H9 (cell line): ENCODE measurements at regions not wholly inside any gene's neighbourhood (a gene's known extent, or its start where the extent isn't known, plus 50 kb on each side); places are given as distances from the start of the nearest gene placed in this dataset.

ENCODE experiments used
- DNase-seq: peaks from one replicate; pipeline ENCODE4 v3.0.0-alpha.2; 2017
- H2AFZ ChIP-seq: one replicate; pipeline ENCODE4 v1.6.1; 2013; ENCODE audit warnings: mild to moderate bottlenecking, low read length, control low read depth, moderate library complexity
- H2AK5ac ChIP-seq: 2 replicates; pipeline ENCODE4 v1.6.1; 2013; ENCODE audit warnings: low read length, control low read depth, mixed read lengths; ENCODE audit not compliant: insufficient read length
- H2BK120ac ChIP-seq: one replicate; pipeline ENCODE4 v1.6.1; 2013; ENCODE audit warnings: low read depth, mild to moderate bottlenecking, low read length, control low read depth, inconsistent platforms; ENCODE audit not compliant: poor library complexity, severe bottlenecking
- H2BK12ac ChIP-seq: 2 replicates; pipeline ENCODE4 v1.6.1; 2013; ENCODE audit warnings: low read length, control low read depth, mixed read lengths, low read depth; ENCODE audit not compliant: insufficient read length
- H2BK15ac ChIP-seq: 2 replicates; pipeline ENCODE4 v1.6.1; 2013; ENCODE audit warnings: low read depth, low read length, control low read depth
- H2BK20ac ChIP-seq: one replicate; pipeline ENCODE4 v1.6.1; 2013; ENCODE audit warnings: low read depth, mild to moderate bottlenecking, low read length, control low read depth, inconsistent platforms; ENCODE audit not compliant: poor library complexity, severe bottlenecking
- H2BK5ac ChIP-seq: 2 replicates; pipeline ENCODE4 v1.6.1; 2013; ENCODE audit warnings: low read length, control low read depth, mixed read lengths; ENCODE audit not compliant: insufficient read length
- H3K14ac ChIP-seq: 2 replicates; pipeline ENCODE4 v1.6.1; 2013; ENCODE audit warnings: low read length, control low read depth; ENCODE audit not compliant: insufficient read depth
- H3K18ac ChIP-seq: 2 replicates; pipeline ENCODE4 v1.6.1; 2013; ENCODE audit warnings: low read depth, mild to moderate bottlenecking, mixed read lengths, low read length, control low read depth; ENCODE audit not compliant: insufficient read length
- H3K23ac ChIP-seq: 2 replicates; pipeline ENCODE4 v1.6.1; 2013; ENCODE audit warnings: low read length, control low read depth, mixed read lengths, low read depth; ENCODE audit not compliant: insufficient read length
- H3K23me2 ChIP-seq: 2 replicates; pipeline ENCODE4 v1.6.1; 2013; ENCODE audit warnings: low read depth, mild to moderate bottlenecking, mixed read lengths, low read length, control low read depth; ENCODE audit not compliant: insufficient read length, poor library complexity, severe bottlenecking
- H3K27ac ChIP-seq: 2 replicates; pipeline ENCODE4 v1.5.1; 2013; ENCODE audit warnings: low read length, control low read depth, mixed read lengths, low read depth; ENCODE audit not compliant: insufficient read length
- H3K27me3 ChIP-seq: 2 replicates; pipeline ENCODE4 v1.6.1; 2013; ENCODE audit warnings: low read length, control low read depth, inconsistent platforms; ENCODE audit not compliant: insufficient read depth
- H3K4ac ChIP-seq: 2 replicates; pipeline ENCODE4 v1.6.1; 2013; ENCODE audit warnings: low read depth, mild to moderate bottlenecking, control low read depth, inconsistent platforms, low read length, moderate library complexity
- H3K4me1 ChIP-seq: 2 replicates; pipeline ENCODE4 v1.6.1; 2013; ENCODE audit warnings: low read length, control low read depth, inconsistent platforms; ENCODE audit not compliant: insufficient read depth
- H3K4me2 ChIP-seq: 2 replicates; pipeline ENCODE4 v1.6.1; 2013; ENCODE audit warnings: low read length, control low read depth, mixed read lengths; ENCODE audit not compliant: insufficient read length, insufficient read depth
- H3K56ac ChIP-seq: 2 replicates; pipeline ENCODE4 v1.6.1; 2013; ENCODE audit warnings: low read depth, mild to moderate bottlenecking, mixed read lengths, low read length, control low read depth; ENCODE audit not compliant: insufficient read length
- H3K79me1 ChIP-seq: 2 replicates; pipeline ENCODE4 v1.6.1; 2013; ENCODE audit warnings: low read depth, mild to moderate bottlenecking, moderate library complexity, low read length, control low read depth, inconsistent platforms; ENCODE audit not compliant: insufficient read depth, poor library complexity, severe bottlenecking
- H3K79me2 ChIP-seq: 2 replicates; pipeline ENCODE4 v1.6.1; 2013; ENCODE audit warnings: low read length, control low read depth, inconsistent platforms; ENCODE audit not compliant: insufficient read depth
- H3K9ac ChIP-seq: 2 replicates; pipeline ENCODE4 v1.6.1; 2013; ENCODE audit warnings: low read length, control low read depth, mixed read lengths; ENCODE audit not compliant: insufficient read length; ENCODE audit errors: extremely low read depth
- H3K9me3 ChIP-seq: one replicate; pipeline ENCODE4 v1.6.1; 2013; ENCODE audit warnings: low read depth, low read length, inconsistent platforms; ENCODE audit not compliant: control insufficient read depth
- H3T11ph ChIP-seq: one replicate; pipeline ENCODE4 v1.6.1; 2013; ENCODE audit warnings: mild to moderate bottlenecking, low read length, control low read depth, inconsistent platforms
- H4K20me1 ChIP-seq: one replicate; pipeline ENCODE4 v1.6.1; 2013; ENCODE audit not compliant: control insufficient read depth, insufficient read length, insufficient read depth
- H4K5ac ChIP-seq: 2 replicates; pipeline ENCODE4 v1.6.1; 2013; ENCODE audit warnings: low read depth, mild to moderate bottlenecking, mixed read lengths, low read length, control low read depth; ENCODE audit not compliant: insufficient read length
- H4K8ac ChIP-seq: replicated peaks from 2 replicates; pipeline ENCODE4 v1.6.1; 2013; ENCODE audit warnings: low read length, control low read depth, mixed read lengths, low read depth; ENCODE audit not compliant: insufficient read length
- H4K91ac ChIP-seq: 2 replicates; pipeline ENCODE4 v1.6.1; 2013; ENCODE audit warnings: low read depth, mild to moderate bottlenecking, moderate library complexity, mixed read lengths, low read length, control low read depth; ENCODE audit not compliant: insufficient read length
- H3K27ac Mint-ChIP-seq, 3 experiments: 2 replicates in 2 of 3; 3 replicates in 1 of 3; pipeline ENCODE4 v1.8.0; 2020 to 2021; ENCODE audit warnings: mixed read lengths in 3 of 3, mild to moderate bottlenecking in 1 of 3, moderate library complexity in 1 of 3
- H3K27me3 Mint-ChIP-seq: 2 replicates; pipeline ENCODE4 v1.8.0; 2021; ENCODE audit warnings: low read depth, mild to moderate bottlenecking, moderate library complexity, mixed read lengths
- H3K36me3 Mint-ChIP-seq, 3 experiments: 2 replicates in 2 of 3; 3 replicates in 1 of 3; pipeline ENCODE4 v1.8.0; 2020 to 2021; ENCODE audit warnings: low read depth in 3 of 3, mixed read lengths in 3 of 3; ENCODE audit not compliant: insufficient read depth in 1 of 3
- H3K4me1 Mint-ChIP-seq, 2 experiments: 2 replicates each; pipeline ENCODE4 v1.8.0; 2020; ENCODE audit warnings: mixed read lengths in 2 of 2
- H3K4me3 Mint-ChIP-seq, 2 experiments: 2 replicates in 1 of 2; 3 replicates in 1 of 2; pipeline ENCODE4 v1.8.0; 2020 to 2021; ENCODE audit warnings: mild to moderate bottlenecking in 2 of 2, mixed read lengths in 2 of 2, moderate library complexity in 1 of 2
- H3K9me3 Mint-ChIP-seq, 2 experiments: 2 replicates in 1 of 2; 3 replicates in 1 of 2; pipeline ENCODE4 v1.8.0; 2020; ENCODE audit warnings: mild to moderate bottlenecking in 2 of 2, mixed read lengths in 2 of 2, moderate library complexity in 1 of 2
- CTCF ChIP-seq: fragments of 200-600 bp; sonication (generic); conservative IDR thresholded peaks from 3 replicates; pipeline ENCODE4 v1.8.0; 2021; ENCODE audit warnings: antibody characterized with exemption, mild to moderate bottlenecking
- WGBS: extraction: QIAGEN DNeasy Blood & Tissue Kit; methylation state at CpG from one replicate; pipeline ENCODE4 v1.1.7; 2013; ENCODE audit warnings: missing lambda C conversion rate, low lambda C conversion rate, mixed read lengths; ENCODE audit not compliant: insufficient read length; ENCODE audit errors: extremely low coverage; 5-methylcytosine and 5-hydroxymethylcytosine counted together

GRCh38 chr1:59128784-59129227 is 168.1 kb upstream of the FGGY start:
- H4K20me1 ChIP-seq, result no peaks in the 10 kb centered on the region
- H3K79me1 ChIP-seq, result no peaks in the 10 kb centered on the region
- peaks cover 16 to 22% of the 10 kb centered on the region in 2 experiments for H3K4me1 Mint-ChIP-seq
- no peak overlapping the region for H2AFZ ChIP-seq
- H2BK5ac ChIP-seq, result no peak overlapping the region
- no peak overlapping the region for H2BK15ac ChIP-seq
- no peak overlapping the region for H3K4me2 ChIP-seq
- H3K56ac ChIP-seq, result no peak overlapping the region
- H2BK12ac ChIP-seq, result no peak overlapping the region
- peaks cover 0 to 5% (median 5%) of the 10 kb centered on the region in 3 experiments; a peak in 5 of 7 replicates for H3K36me3 Mint-ChIP-seq
- no CpG with 5 or more reads among the region's 4 CpGs for WGBS
- H4K91ac ChIP-seq, result no peak overlapping the region
- H3K27me3 Mint-ChIP-seq, result no peaks in the 10 kb centered on the region
- no peak overlapping the region for H2AK5ac ChIP-seq
- DNase-seq, result no peak
- no peaks in the 10 kb centered on the region; a peak in 1 of 5 replicates for H3K9me3 Mint-ChIP-seq
- no peaks in the 10 kb centered on the region for H3K23me2 ChIP-seq
- H3K27ac Mint-ChIP-seq, result peak overlapping the region in 2 of 3 experiments; percentile 38 to 54; a peak in 1 of 7 replicates
- TF ChIP-seq CTCF, result no peak
- H3K4me3 Mint-ChIP-seq, result no peak overlapping the region
- no peak overlapping the region for H4K8ac ChIP-seq
- H3K27me3 ChIP-seq, result no peaks in the 10 kb centered on the region
- no peak overlapping the region for H3T11ph ChIP-seq
- no peak overlapping the region for H3K9ac ChIP-seq
- H4K5ac ChIP-seq, result no peak overlapping the region
- H3K18ac ChIP-seq, result peak overlapping the region; percentile 71
- no peaks in the 10 kb centered on the region for H3K79me2 ChIP-seq
- no peak overlapping the region for H3K14ac ChIP-seq
- peaks cover 7% of the 10 kb centered on the region; the same call in 1 of the 2 replicates for H3K4me1 ChIP-seq
- no peak overlapping the region for H2BK20ac ChIP-seq
- no peak overlapping the region for H3K27ac ChIP-seq
- H3K4ac ChIP-seq, result no peak overlapping the region
- no peaks in the 10 kb centered on the region for H3K9me3 ChIP-seq
- no peak overlapping the region for H2BK120ac ChIP-seq
- no peak overlapping the region for H3K23ac ChIP-seq
